GM18858 (cell line): ENCODE measurements at regions not wholly inside any gene's neighbourhood (a gene's known extent, or its start where the extent isn't known, plus 50 kb on each side); places are given as distances from the start of the nearest gene placed in this dataset.
"Not testable (repeated sequence)": the region's sequence is repeated elsewhere in the genome, so short reads cannot be mapped to it uniquely, and the experiment has no call there.

Experiments used
- ATAC-seq: cut with Tn5 transposase; IDR thresholded peaks from one replicate; pipeline ENCODE4 v1.9.1; 2021; ENCODE audit not compliant: unreplicated experiment

- ATAC-seq, result no peak
Measured at GRCh38 chr10:4453950-4454349, 372.1 kb upstream of the AKR1E2 start.

- no peak for ATAC-seq
Measured at GRCh38 chr10:4453276-4453675, 372.7 kb upstream of the AKR1E2 start.

GRCh38 chr10:4450981-4451908, 374.8 kb upstream of the AKR1E2 start:
- no peak for ATAC-seq

GRCh38 chr10:4450169-4450568, 375.8 kb upstream of the AKR1E2 start:
- no peak for ATAC-seq

- ATAC-seq, result no peak
Measured at GRCh38 chr10:4448030-4448429, 378.0 kb upstream of the AKR1E2 start.

DNA sequence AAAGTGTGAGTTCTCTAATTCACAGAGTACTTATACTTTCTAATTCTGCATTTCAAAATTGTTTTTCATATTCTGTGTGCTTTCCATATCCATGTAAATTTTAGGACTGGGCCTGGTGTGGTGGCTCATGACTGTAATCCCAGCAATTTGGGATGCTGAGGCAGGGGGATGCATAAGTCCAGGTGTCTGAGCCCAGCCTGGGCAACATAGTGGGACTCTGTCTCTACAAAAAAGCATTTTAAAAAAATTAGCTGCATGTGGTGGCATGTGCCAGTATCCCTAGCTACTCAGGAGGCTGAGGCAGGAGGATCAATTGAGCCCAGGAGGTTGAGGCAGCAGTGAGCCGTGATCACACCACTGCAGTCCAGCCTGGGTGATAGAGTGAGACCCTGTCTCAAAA, 382.6 kb upstream of the AKR1E2 start:
- ATAC-seq, result no peak

DNA sequence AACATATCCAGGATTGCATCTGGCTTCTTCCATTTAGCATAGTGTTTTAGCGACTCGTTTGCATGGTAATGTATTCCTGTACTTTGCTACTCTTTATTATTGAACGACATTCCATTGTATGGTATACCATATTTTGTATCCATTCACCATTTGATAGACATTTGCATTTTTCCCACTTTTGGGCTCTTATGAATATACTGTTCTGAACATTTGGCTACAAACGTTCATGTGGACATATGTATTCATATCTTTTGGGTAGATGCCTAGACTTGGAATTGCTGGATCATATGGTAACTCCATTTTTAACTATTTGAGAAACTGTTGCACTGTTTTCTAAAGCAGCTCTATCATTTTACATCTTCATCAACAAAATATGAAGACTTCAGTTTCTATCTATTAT, 383.7 kb upstream of the AKR1E2 start:
- no peak for ATAC-seq

- no peak for ATAC-seq
Measured at GRCh38 chr10:4440260-4440659, 385.7 kb upstream of the AKR1E2 start.

GRCh38 chr10:4437791-4438190, 388.2 kb upstream of the AKR1E2 start:
- ATAC-seq, result no peak

DNA sequence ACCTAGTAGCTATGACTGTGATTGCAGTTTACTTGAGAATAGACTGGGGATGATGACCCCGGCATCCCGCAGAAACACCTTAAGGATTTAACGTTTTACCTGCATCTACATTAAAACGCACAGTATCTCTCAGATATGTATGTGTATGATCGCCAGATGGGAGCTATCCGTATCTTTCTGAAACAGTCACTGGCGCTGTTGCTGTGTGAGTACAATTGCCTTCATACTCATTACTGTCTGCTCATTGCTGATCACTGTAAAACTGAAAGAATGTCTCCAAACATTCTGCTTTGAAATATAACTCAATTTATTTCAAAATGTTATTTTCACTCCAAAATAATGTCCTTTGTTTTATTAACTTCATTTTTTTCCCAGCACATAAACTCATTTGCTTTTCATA, 388.9 kb upstream of the AKR1E2 start:
- ATAC-seq, result no peak

DNA sequence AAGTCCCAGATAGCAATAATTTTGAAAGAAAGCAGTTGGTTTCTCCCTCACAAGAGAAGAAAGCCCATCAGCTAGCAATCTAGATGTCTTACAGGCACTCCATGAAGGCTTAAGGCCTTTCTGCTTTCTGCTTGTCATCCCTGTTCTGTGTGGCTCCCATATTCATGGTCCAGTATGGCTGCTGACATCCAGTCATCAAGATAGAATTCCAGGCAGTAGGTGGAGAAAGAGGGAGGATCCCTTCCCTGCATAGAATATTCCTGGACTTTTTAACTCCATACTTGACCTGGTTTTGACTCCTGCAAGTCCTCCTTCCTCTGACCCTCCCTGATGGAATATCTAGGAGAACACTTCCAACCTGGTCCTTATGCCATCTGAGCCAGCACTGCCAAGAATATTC, 389.9 kb upstream of the AKR1E2 start:
- ATAC-seq, result no peak

DNA sequence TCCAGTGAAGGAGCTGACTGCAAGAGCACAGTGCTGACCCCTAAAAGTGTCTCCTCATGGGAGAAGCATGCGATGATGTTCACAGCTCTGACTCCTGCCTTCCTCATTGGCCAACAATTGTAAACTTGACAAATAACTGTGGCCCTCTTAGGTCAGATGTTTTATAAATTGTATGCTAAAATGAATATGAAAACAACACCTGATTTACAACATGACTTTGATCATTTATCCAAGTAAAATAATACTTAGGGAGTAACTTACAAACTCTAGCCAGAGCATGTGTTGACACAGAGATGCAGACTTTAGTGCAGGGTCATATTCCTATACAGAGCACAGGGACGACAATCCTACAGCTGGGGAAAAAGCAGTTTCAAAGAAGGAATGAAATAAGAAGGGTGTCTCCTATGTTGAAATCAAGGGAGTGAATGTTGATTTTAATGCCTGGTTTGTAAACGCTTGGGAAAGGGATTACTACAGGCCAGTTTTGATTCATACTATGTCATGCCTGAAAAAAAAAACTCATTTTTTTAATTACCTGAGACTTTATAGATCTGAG, 391.4 kb upstream of the AKR1E2 start:
- ATAC-seq, result no peak

DNA sequence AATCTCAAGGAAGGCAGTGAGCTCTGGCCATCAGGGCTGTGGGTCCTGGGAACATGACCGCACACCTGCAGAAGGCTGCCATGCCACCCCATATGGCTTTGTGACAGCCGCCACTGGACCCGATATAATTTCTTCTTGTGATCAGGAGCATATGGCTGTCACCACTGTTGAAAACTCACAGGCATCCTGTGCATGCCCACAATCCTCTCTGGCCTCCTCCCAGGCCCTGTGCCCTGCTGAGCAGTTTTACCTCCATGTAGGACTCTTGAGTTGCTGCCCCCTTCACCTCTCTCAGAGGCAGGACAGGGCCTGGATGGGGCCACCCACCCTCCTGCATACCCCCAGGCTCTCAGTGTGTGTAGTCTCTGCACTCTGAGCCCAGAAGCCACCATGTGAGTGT, 391.9 kb upstream of the AKR1E2 start:
- no peak for ATAC-seq

- no peak for ATAC-seq
Measured at GRCh38 chr10:4431114-4431863, 394.7 kb upstream of the AKR1E2 start.

- no peak for ATAC-seq
Measured at GRCh38 chr10:4429571-4429970, 396.4 kb upstream of the AKR1E2 start.

GRCh38 chr10:4427532-4427931, 398.5 kb upstream of the AKR1E2 start:
- ATAC-seq, result no peak

DNA sequence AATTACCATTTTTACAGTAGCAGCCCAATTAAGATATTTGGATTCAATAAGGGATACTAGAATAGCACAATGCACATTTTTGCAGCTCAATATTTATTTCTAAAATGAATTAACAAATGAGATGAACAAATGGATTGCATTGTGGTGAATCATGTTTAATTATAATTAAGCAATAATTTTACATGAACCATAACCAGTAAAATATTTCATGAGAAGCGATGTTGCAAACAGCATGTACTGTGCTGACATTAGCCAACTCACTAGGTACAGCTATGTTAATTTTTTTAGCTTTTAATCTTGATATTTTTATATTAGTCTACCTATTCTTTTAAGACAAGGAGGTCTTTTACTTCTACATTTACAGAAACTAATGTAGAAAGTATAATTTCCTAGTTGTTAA, 399.1 kb upstream of the AKR1E2 start:
- no peak for ATAC-seq

- ATAC-seq, result no peak
Measured at GRCh38 chr10:4409319-4409718, 416.7 kb upstream of the AKR1E2 start.

DNA sequence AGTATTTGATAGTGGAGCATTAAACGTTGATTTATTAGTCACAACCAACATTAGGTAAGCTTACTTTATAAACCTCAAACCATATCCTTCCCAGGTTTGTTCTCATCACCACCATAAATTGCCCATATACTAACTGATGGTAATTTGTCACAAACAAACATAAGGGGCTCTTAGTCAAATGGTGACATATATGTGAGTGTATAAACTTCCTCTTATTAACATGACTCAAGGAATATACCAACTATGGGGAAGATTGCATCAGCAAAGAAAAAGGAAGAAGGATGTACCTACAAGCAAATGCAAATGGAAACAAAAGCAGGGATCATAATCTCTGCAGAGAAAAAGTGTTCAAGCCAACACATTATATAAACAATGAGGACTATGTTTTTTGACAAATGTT, 418.2 kb upstream of the AKR1E2 start:
- no peak for ATAC-seq

DNA sequence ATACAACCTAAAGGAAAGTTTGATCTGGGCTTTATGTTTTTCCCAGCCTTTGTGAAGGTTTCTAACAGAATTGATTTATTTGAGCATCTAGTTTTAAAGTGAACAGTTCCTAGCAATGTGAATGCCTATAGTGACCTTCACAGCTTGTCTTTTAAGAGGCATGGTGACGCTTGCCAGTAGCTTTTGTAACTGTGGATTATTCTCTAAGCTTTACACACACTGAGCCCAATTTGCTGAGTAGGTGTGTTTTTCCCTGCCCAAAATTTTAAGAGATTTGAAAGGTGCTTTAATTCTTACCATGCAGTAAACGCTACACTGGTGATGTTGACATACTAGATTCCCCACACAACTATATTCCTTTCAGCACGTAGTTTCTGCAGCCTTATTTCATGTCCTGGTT, 420.2 kb upstream of the AKR1E2 start:
- no peak for ATAC-seq

- no peak for ATAC-seq
Measured at GRCh38 chr10:4403638-4404252, 422.3 kb upstream of the AKR1E2 start.

DNA sequence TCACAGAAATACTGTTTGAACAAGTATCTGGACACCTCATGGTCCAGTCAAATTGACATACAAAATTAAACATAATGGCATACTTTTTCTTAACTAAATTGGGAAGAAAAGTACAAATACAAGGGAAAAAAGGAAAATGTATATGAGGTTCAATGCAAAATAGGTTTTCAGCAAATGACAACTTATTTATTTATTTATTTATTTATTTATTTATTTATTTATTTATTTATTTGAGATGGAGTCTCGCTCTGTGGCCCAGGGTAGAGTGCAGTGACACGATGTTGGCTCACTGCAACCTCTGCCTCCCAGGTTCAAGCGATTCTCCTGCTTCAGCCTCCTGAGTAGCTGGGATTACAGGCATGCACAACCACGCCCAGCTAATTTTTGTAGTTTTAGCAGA, 424.9 kb upstream of the AKR1E2 start:
- not testable (repeated sequence) for ATAC-seq
